Inflammatory macrophage treated with lipopolysaccharide for 4 hours (primary cell): ENCODE measurements at regions not wholly inside any gene's neighbourhood (a gene's known extent, or its start where the extent isn't known, plus 50 kb on each side); places are given as distances from the start of the nearest gene placed in this dataset.

Experiments
- DNase-seq: peaks from one replicate; pipeline ENCODE4 v3.0.0-alpha.2; 2020

GRCh38 chr3:87041191-87041590, 50.2 kb upstream of the VGLL3 start:
- DNase-seq: no peak
